Cardiac septum (tissue), 1 donor: ENCODE measurements at regions not wholly inside any gene's neighbourhood (a gene's known extent, or its start where the extent isn't known, plus 50 kb on each side); places are given as distances from the start of the nearest gene placed in this dataset.
"Not testable (repeated sequence)": the region's sequence is repeated elsewhere in the genome, so short reads cannot be mapped to it uniquely, and the experiment has no call there.

Experiments used
- DNase-seq: peaks from one replicate; pipeline ENCODE4 v3.0.0-alpha.2; 2020; ENCODE audit warnings: low spot score
- intact Hi-C: fragments of 100-400 bp; cut with DNase I; formaldehyde crosslinking; loops from one replicate; pipeline ENCODE4 v1.14.0; 2022
- donor health status: DM: no; HTN: no; CAD: no.

- intact Hi-C loops: no loop called here
Measured at GRCh38 chr6:68575765-68576439, 59.2 kb upstream of the ADGRB3 start.

DNA sequence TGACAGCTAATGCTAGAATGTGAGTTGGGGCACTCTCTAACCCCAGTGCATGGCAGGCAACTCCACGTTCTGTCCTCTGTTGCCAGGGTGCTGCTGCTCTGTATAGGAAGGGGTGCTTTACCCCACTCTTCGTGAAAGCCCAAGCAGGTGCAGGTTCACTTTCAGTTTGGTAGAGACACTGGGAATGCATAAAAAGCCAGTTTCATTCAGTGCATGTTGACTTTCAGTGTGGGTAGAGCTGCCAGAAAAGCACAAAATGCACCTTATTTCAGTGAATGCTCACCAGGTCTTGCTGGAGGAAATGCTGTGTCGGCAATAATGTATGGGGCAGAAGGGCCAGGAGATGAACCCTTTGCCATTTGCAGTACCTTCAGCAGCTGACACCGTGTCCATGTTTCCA, 62.1 kb upstream of the ADGRB3 start:
- intact Hi-C loops: no loop called here

More at GRCh38 chr6:68575765-68576439, 59.2 kb upstream of the ADGRB3 start:
- no peak for DNase-seq

GRCh38 chr6:68572525-68572924, 62.6 kb upstream of the ADGRB3 start:
- intact Hi-C loops: no loop called here
- DNase-seq: no peak

More for the DNA sequence above, 62.1 kb upstream of the ADGRB3 start:
- DNase-seq: no peak

- no peak for DNase-seq
- intact Hi-C loops: no loop called here
Measured at GRCh38 chr6:68559716-68560115, 75.4 kb upstream of the ADGRB3 start.

GRCh38 chr6:68559070-68559469, 76.0 kb upstream of the ADGRB3 start:
- no peak for DNase-seq
- intact Hi-C loops: no loop called here

DNA sequence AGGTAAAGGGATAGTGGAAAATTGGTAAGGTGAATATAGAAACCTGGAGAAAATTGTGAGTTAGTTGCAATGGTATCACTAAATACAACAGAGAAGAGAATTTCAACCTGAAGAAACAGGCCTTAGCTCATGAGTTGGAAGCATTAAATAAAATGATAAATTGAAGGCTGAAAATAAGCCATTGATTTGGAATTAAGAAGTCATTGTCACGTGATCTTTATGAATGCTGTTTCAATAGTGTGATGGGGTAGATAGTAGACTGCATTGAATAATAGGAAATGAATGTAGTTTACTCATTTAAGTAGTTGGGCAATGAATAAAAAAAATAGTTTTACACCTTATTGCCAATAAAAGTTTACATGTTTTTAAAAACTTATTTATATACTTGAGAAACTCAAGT, 88.5 kb upstream of the ADGRB3 start:
- intact Hi-C loops: no loop called here
- DNase-seq: no peak

DNA sequence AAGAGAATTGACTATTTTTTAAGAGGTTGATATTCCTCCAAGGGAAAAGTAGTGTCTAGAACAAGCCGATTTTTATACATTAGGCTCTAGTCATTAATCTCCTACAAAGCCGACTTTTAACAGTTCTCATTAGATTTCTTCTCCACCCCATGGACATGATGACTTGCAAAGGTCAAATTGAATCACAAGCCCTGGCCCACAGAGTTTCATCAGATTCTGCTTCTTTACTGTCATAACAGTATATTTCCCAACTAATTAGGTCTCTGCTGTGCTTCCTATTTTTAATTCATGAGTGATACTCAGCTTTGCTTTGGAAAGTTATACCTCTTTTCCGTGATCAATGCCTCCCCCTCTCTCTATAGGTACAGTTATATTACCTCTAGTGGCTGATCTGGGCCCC, 90.6 kb upstream of the ADGRB3 start:
- no peak for DNase-seq
- intact Hi-C loops: no loop called here

DNA sequence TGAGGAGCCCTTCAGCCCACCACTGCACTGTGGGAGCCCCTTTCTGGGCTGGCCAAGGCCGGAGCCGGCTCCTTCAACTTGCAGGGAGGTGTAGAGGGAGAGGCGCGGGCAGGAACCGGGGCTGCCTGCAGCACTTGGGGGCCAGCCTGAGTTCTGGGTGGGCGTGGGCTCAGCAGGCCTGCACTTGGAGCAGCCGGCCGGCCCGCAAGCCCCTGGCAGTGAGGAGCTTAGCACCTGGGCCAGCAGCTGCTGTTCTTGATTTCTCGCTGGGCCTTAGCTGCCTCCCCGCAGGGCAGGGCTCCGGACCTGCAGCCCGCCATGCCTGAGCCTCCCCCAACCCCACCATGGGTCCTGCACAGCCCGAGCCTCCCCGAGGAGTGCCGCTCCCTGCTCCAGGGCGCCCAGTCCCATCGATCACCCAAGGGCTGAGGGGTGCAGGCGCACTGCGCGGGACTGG, 101.7 kb upstream of the ADGRB3 start:
- intact Hi-C loops: no loop called here
- DNase-seq: no peak

GRCh38 chr6:68527691-68528090, 107.4 kb upstream of the ADGRB3 start:
- intact Hi-C loops: no loop called here

GRCh38 chr6:68506911-68507310, 128.2 kb upstream of the ADGRB3 start:
- DNase-seq: no peak
- intact Hi-C loops: no loop called here

More at GRCh38 chr6:68527691-68528090, 107.4 kb upstream of the ADGRB3 start:
- DNase-seq: no peak

DNA sequence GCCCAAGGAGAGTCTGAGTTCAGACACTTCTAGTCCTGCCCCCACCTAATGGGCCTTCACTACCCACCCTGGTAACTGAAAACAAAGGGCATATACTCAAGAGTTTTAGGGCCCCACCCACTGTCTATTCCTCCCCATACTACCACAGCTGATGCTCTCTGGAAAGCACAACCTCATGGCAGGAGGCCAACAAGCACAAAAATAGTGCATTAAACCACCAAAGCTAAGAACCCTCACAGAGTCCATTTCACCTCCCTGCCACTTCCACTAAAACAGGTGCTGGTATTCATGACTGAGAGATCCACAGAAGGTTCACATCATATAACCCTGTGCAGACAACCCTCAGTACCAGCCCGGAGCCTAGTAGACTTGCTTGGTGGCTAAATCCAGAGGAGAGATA, 132.1 kb upstream of the ADGRB3 start:
- intact Hi-C loops: no loop called here
- no peak for DNase-seq

- no peak for DNase-seq
- intact Hi-C loops: no loop called here
Measured at GRCh38 chr6:68497927-68498326, 137.2 kb upstream of the ADGRB3 start.

DNA sequence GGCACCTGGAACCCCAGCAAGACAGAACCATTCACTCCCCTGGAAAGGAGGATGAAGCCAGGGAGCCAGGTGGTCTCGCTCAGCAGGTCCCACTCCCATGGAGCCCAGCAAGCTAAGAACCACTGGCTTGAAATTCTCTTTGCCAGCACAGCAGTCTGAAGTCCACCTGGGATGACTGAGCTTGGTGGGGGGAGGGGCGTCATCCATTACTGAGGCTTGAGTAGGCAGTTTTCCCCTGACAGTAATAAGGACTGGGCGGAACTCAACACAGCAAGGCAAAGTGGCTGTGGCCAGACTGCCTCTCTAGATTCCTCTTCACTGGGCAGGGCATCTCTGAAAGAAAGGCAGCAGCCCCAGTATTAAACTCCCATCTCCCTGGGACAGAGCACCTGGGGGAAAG, 140.2 kb upstream of the ADGRB3 start:
- intact Hi-C loops, DNase-seq: not testable (repeated sequence)

GRCh38 chr6:68476611-68477010, 158.5 kb upstream of the ADGRB3 start:
- DNase-seq: no peak
- intact Hi-C loops: no loop called here

DNA sequence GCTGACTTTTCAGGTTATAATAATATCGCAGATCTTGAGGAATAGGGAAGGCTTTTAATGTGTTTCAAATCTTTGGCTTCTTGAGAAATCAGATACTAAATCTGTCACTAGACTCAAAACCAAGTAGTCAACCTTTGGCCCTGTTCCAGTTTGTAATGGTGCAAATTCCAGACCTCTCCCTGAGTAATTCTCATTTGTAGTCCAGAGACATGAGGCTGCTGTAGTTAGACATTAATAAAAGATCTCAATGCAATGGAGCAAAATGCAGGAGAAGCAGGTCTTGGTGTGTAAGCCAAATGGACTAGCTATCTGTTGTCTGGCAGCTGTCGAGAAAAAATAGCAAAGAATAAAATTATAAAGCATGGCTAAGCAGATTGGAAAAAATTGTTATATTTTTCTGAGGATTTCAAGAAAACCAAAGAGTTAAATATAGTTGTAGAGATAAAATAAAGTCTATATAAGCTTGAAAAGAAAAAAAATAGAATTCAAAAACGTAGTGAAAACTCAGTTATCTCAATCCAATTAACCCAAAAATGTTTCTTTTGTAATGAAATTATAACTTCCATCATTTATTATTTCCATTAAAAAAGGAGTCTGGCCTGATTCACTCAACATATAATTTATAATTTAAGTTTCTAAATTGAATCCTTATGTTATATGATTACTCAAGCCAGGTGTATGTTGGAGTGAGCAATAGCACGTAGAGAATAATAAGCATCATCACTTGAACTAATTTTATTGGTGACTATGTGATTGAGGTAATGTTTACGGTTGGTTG, 161.5 kb upstream of the ADGRB3 start:
- intact Hi-C loops: no loop called here
- DNase-seq: no peak

DNA sequence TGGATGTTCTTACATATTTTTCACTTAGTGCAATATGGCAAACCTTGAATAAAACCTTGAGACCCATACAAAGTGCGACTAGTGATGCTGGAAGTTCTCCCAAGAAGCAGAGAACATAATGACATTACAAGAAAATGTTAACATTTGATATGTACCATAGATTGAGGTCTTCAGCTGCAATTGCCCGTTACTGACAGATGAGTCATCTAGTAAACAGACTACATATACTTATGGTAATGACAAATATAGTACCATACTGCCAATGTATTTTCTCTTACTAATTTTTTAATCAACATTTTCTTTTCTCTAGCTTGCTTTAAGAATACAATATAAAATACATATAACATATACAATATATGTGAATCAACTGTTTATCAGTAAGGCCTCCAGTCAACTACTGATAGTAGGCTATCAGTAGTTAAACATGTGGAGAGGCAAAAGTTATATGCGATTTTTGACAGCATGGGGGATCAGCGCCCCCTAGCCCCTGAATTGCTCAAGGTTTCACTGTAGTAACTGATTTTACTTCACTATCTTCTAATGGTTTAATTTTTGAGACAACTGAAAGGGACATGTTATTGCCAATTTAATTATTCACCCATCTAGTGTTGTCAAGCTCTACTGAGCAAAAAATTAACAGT, 166.7 kb upstream of the ADGRB3 start:
- intact Hi-C loops: no loop called here
- DNase-seq: no peak

DNA sequence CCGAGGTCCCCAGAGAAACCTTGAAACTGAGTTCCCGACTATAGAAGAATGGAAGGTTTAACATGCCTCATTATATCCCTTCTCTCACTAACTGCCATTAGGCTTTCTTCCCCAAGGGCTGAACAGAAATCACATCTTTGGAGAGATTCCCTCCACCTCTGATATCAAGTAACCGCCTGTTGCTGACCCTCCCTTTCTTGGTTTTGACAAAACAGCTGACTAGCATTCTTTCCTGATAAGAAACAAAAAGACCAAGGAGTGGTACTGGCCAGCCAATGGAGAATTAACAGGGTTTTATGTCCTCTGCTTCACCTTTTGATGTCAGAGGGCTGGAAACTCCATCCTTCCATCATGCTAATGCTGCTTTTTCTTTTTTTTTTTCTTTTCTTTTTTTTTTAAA, 176.6 kb upstream of the ADGRB3 start:
- intact Hi-C loops: no loop called here
- DNase-seq: no peak

GRCh38 chr6:68447112-68447511, 188.0 kb upstream of the ADGRB3 start:
- intact Hi-C loops: no loop called here

DNA sequence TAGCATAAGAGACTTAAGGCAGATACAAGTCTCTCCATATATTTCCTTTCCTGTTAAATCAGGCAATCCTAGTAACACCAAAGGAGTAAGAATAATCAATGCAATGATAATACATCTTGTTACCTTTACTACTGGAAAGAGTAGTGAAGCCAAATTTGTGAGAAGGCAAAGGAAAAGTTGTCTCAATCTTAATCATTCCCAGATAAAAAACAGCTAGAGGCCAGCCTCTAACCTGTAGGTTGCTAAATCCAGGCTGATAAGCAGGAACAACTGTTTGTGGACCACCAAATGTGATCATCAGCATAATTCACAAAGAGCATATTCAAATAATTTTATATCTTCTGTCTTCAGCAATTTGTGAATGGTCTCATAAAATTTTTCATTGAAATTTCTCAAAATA, 189.2 kb upstream of the ADGRB3 start:
- no peak for DNase-seq
- intact Hi-C loops: no loop called here

More at GRCh38 chr6:68447112-68447511, 188.0 kb upstream of the ADGRB3 start:
- no peak for DNase-seq

DNA sequence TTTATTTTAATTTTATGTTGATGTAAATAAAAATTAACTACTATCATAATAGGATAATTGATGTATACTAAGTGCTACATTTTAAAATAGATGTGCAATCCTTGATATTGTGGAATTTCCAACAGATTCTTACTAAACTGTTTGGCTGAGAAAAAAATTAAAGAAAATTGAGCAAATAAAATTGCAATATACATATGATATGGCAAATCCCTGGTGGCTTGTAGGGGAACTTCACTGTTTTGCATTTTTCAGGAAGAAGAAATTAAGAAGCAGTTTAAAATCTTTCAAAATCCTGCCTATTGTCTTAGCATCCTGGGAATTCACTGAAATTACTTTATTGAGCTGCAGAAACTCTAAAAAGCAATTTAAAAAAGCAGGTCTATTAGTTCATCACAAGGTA, 191.4 kb upstream of the ADGRB3 start:
- intact Hi-C loops: no loop called here
- DNase-seq: no peak

GRCh38 chr6:68427630-68428029, 207.5 kb upstream of the ADGRB3 start:
- intact Hi-C loops: no loop called here
- no peak for DNase-seq
